GM12878 (cell line): ENCODE measurements at regions not wholly inside any gene's neighbourhood (a gene's known extent, or its start where the extent isn't known, plus 50 kb on each side); places are given as distances from the start of the nearest gene placed in this dataset.

Experiments
- CEBPB ChIP-seq, 2 experiments: fragments of 150-350 bp in 1 of 2; IDR thresholded peaks; 2 replicates each; pipeline ENCODE4 v1.6.1; 2012 to 2014; ENCODE audit warnings: low read depth in 2 of 2, low read length in 2 of 2, borderline replicate concordance in 1 of 2, inconsistent platforms in 1 of 2
- CHD2 ChIP-seq: IDR thresholded peaks from 2 replicates; pipeline ENCODE4 v1.6.1; 2011; ENCODE audit warnings: low read depth, low read length, improper control_type of control experiment, borderline replicate concordance
- CREM ChIP-seq: IDR thresholded peaks from 2 replicates; pipeline ENCODE4 v1.6.1; 2014; ENCODE audit warnings: antibody characterized with exemption, low read depth
- EZH2 ChIP-seq: IDR thresholded peaks from 2 replicates; pipeline ENCODE4 v1.6.1; 2012; ENCODE audit warnings: low read depth, mild to moderate bottlenecking, control low read depth, inconsistent platforms, low read length, borderline replicate concordance; ENCODE audit not compliant: control insufficient read depth
- NFIC ChIP-seq: IDR thresholded peaks from 2 replicates; pipeline ENCODE4 v1.6.1; 2012; ENCODE audit warnings: low read depth, mild to moderate bottlenecking, inconsistent platforms, low read length, moderate library complexity
- POLR2A ChIP-seq: IDR thresholded peaks from 2 replicates; pipeline ENCODE4 v1.6.1; 2011; ENCODE audit warnings: low read depth, mild to moderate bottlenecking, low read length
- RELA ChIP-seq: fragments of 450-650 bp; IDR thresholded peaks from 2 replicates; pipeline ENCODE4 v1.8.0; 2014; ENCODE audit warnings: borderline replicate concordance; ENCODE audit not compliant: partially characterized antibody

GRCh38 chr2:144032566-144032965, 487.4 kb downstream of the ZEB2 start:
- no peak for TF ChIP-seq EZH2
- no peak for TF ChIP-seq POLR2A
- TF ChIP-seq NFIC = no peak
- no peak for TF ChIP-seq CEBPB (IDR thresholded peaks at IDR 0.05; ENCODE audit: borderline replicate concordance in 1 of 2, low read depth in 2 of 2, low read length in 2 of 2)
- no peak for TF ChIP-seq RELA
- TF ChIP-seq CHD2 = no peak
- TF ChIP-seq CREM = no peak
